Astrocyte (in vitro differentiated cells and primary cell): ENCODE measurements at regions not wholly inside any gene's neighbourhood (a gene's known extent, or its start where the extent isn't known, plus 50 kb on each side); places are given as distances from the start of the nearest gene placed in this dataset.

ENCODE experiments used
- DNase-seq: peaks from one replicate; pipeline ENCODE4 v3.0.0-alpha.2; 2010; ENCODE audit warnings: low read depth
- FAIRE-seq: peaks from 2 replicates; lab custom pipeline; 2011; peaks lifted over from hg19 to GRCh38; lab: Jason Lieb, UNC
- H2AFZ ChIP-seq: 2 replicates; pipeline ENCODE4 v1.6.0; 2012; ENCODE audit warnings: low read depth, low read length, inconsistent platforms
- H3K27ac ChIP-seq: 2 replicates; pipeline ENCODE4 v1.5.1; 2011; ENCODE audit warnings: low read depth, low read length, inconsistent platforms
- H3K27me3 ChIP-seq: 2 replicates; pipeline ENCODE4 v1.6.0; 2011; ENCODE audit warnings: low read length, inconsistent platforms; ENCODE audit not compliant: insufficient read depth
- H3K36me3 ChIP-seq: 2 replicates; pipeline ENCODE4 v1.5.1; 2011; ENCODE audit warnings: low read length, inconsistent platforms; ENCODE audit not compliant: insufficient read depth
- H3K4me1 ChIP-seq: 2 replicates; pipeline ENCODE4 v1.5.1; 2011; ENCODE audit warnings: low read length, inconsistent platforms; ENCODE audit not compliant: insufficient read depth
- H3K4me2 ChIP-seq: 2 replicates; pipeline ENCODE4 v1.6.0; 2012; ENCODE audit warnings: low read length, inconsistent platforms
- H3K4me3 ChIP-seq: 2 replicates; pipeline ENCODE4 v1.5.1; 2011; ENCODE audit warnings: low read depth, mild to moderate bottlenecking, low read length, inconsistent platforms; ENCODE audit not compliant: insufficient read depth
- H3K79me2 ChIP-seq: 2 replicates; pipeline ENCODE4 v1.6.0; 2012; ENCODE audit warnings: mild to moderate bottlenecking, low read length, inconsistent platforms; ENCODE audit not compliant: insufficient read depth
- H3K9ac ChIP-seq: 2 replicates; pipeline ENCODE4 v1.6.0; 2012; ENCODE audit warnings: mild to moderate bottlenecking, low read length, inconsistent platforms
- H3K9me3 ChIP-seq: 2 replicates; pipeline ENCODE4 v1.5.1; 2012; ENCODE audit warnings: low read depth, mild to moderate bottlenecking, low read length, inconsistent platforms; ENCODE audit not compliant: insufficient read depth
- H4K20me1 ChIP-seq: 2 replicates; pipeline ENCODE4 v1.6.0; 2012; ENCODE audit warnings: low read length, inconsistent platforms; ENCODE audit not compliant: insufficient read depth
- H3K27ac Mint-ChIP-seq: one replicate; pipeline ENCODE4 v1.8.0; 2021; ENCODE audit warnings: mild to moderate bottlenecking, mixed read lengths; ENCODE audit not compliant: unreplicated experiment
- H3K27me3 Mint-ChIP-seq: one replicate; pipeline ENCODE4 v1.8.0; 2021; ENCODE audit warnings: low read depth, mixed read lengths; ENCODE audit not compliant: unreplicated experiment
- H3K36me3 Mint-ChIP-seq: one replicate; pipeline ENCODE4 v1.8.0; 2021; ENCODE audit warnings: low read depth, mixed read lengths; ENCODE audit not compliant: unreplicated experiment
- H3K4me1 Mint-ChIP-seq: one replicate; pipeline ENCODE4 v1.8.0; 2021; ENCODE audit warnings: low read depth, mixed read lengths; ENCODE audit not compliant: unreplicated experiment
- H3K4me3 Mint-ChIP-seq: one replicate; pipeline ENCODE4 v1.8.0; 2021; ENCODE audit warnings: mild to moderate bottlenecking, moderate library complexity, mixed read lengths; ENCODE audit not compliant: unreplicated experiment
- H3K9me3 Mint-ChIP-seq: one replicate; pipeline ENCODE4 v1.8.0; 2021; ENCODE audit warnings: mild to moderate bottlenecking, mixed read lengths; ENCODE audit not compliant: unreplicated experiment
- EZH2 ChIP-seq: IDR thresholded peaks from 2 replicates; pipeline ENCODE4 v1.6.1; 2012; ENCODE audit warnings: mild to moderate bottlenecking, low read length, inconsistent platforms; ENCODE audit not compliant: insufficient read depth
- TF ChIP-seq, protein P1 (sequence below): IDR thresholded peaks from 2 replicates; pipeline ENCODE4 v1.5.1; 2011; ENCODE audit warnings: low read depth, mild to moderate bottlenecking, inconsistent platforms, low read length, moderate library complexity; ENCODE audit not compliant: insufficient read depth

GRCh38 chr10:128599538-128599937 lies 473.3 kb upstream of the MKI67 start:
- H3K4me1 ChIP-seq: no peaks in the 10 kb centered on the region
- no peak overlapping the region for H3K27ac ChIP-seq
- no peak overlapping the region for H3K4me3 Mint-ChIP-seq
- no peaks in the 10 kb centered on the region for H3K79me2 ChIP-seq
- H3K4me1 Mint-ChIP-seq: no peaks in the 10 kb centered on the region
- H3K9me3 Mint-ChIP-seq: no peaks in the 10 kb centered on the region
- no peaks in the 10 kb centered on the region for H3K36me3 ChIP-seq
- no peaks in the 10 kb centered on the region for H3K9me3 ChIP-seq
- no peaks in the 10 kb centered on the region for H3K36me3 Mint-ChIP-seq
- no peak overlapping the region for H3K4me3 ChIP-seq
- DNase-seq: no peak
- H3K27me3 ChIP-seq: no peaks in the 10 kb centered on the region
- no peak for FAIRE-seq
- no peak overlapping the region for H2AFZ ChIP-seq
- H3K27ac Mint-ChIP-seq: no peak overlapping the region
- no peak overlapping the region for H3K9ac ChIP-seq
- TF ChIP-seq EZH2: no peak
- TF ChIP-seq, protein P1, sequence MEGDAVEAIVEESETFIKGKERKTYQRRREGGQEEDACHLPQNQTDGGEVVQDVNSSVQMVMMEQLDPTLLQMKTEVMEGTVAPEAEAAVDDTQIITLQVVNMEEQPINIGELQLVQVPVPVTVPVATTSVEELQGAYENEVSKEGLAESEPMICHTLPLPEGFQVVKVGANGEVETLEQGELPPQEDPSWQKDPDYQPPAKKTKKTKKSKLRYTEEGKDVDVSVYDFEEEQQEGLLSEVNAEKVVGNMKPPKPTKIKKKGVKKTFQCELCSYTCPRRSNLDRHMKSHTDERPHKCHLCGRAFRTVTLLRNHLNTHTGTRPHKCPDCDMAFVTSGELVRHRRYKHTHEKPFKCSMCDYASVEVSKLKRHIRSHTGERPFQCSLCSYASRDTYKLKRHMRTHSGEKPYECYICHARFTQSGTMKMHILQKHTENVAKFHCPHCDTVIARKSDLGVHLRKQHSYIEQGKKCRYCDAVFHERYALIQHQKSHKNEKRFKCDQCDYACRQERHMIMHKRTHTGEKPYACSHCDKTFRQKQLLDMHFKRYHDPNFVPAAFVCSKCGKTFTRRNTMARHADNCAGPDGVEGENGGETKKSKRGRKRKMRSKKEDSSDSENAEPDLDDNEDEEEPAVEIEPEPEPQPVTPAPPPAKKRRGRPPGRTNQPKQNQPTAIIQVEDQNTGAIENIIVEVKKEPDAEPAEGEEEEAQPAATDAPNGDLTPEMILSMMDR: no peak
- H4K20me1 ChIP-seq: no peaks in the 10 kb centered on the region
- no peak overlapping the region for H3K4me2 ChIP-seq
- H3K27me3 Mint-ChIP-seq: no peaks in the 10 kb centered on the region

DNA sequence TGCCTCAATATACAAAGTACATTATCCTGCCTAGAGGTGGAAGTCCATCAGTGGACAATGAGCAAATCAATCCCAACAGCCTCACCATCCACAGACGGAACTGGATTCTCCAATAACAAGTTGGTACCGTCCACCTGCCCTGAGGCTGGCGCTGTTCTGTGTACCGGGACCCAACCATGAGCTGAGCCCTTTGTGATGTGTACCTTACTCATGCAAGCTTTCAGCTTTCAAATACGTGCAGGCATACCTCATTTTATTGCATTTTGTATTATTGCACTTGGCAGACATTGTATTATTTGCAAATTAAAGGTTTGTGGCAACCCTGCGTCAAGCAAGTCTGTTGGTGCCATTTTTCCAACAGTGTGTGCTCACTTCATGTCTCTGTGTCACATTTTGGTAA lies 476.0 kb upstream of the MKI67 start:
- DNase-seq: no peak

DNA sequence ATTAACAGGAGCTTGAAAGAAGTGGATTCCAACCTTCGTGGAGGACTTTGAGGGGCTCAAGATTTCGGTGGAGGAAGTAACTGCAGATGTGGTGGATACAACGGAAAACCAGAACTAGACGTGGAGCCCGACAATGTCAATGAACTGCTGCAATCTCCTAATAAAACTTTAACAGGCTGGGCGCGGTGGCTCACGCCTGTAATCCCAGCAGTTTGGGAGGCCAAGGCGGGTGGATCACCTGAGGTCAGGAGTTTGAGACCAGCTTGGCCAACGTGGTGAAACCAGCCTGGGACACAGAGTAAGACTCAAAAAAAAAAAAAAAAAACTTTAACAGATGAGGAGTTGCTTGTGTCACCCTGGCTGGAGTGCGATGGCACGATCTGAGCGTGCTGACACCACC lies 477.8 kb upstream of the MKI67 start:
- Histone ChIP-seq H3K4me2 (no peak overlapping the region), H3K79me2 (no peaks in the 10 kb centered on the region), H3K36me3 (no peaks in the 10 kb centered on the region), H3K4me3 (no peak overlapping the region), H3K9me3 (no peaks in the 10 kb centered on the region), H3K27ac (no peak overlapping the region), H2AFZ (no peak overlapping the region), H3K9ac (no peak overlapping the region), H3K4me1 (no peaks in the 10 kb centered on the region), H3K27me3 (no peaks in the 10 kb centered on the region), H4K20me1 (no peaks in the 10 kb centered on the region)
- H3K4me3 Mint-ChIP-seq: no peak overlapping the region
- peaks cover 18% of the 10 kb centered on the region for H3K27me3 Mint-ChIP-seq
- TF ChIP-seq EZH2: no peak
- H3K4me1 Mint-ChIP-seq: no peaks in the 10 kb centered on the region
- H3K9me3 Mint-ChIP-seq: no peaks in the 10 kb centered on the region
- H3K27ac Mint-ChIP-seq: no peak overlapping the region
- no peak for FAIRE-seq
- DNase-seq: no peak
- H3K36me3 Mint-ChIP-seq: no peaks in the 10 kb centered on the region

More for the DNA sequence above, 476.0 kb upstream of the MKI67 start:
- Mint-ChIP-seq H3K27ac (no peak overlapping the region), H3K4me3 (no peak overlapping the region), H3K36me3 (no peaks in the 10 kb centered on the region), H3K4me1 (no peaks in the 10 kb centered on the region), H3K9me3 (no peaks in the 10 kb centered on the region), H3K27me3 (peaks cover under 1% of the 10 kb centered on the region)
- no peaks in the 10 kb centered on the region for H3K4me1 ChIP-seq
- H3K79me2 ChIP-seq: no peaks in the 10 kb centered on the region
- no peaks in the 10 kb centered on the region for H3K36me3 ChIP-seq
- no peak overlapping the region for H3K4me3 ChIP-seq
- no peak overlapping the region for H3K27ac ChIP-seq
- no peaks in the 10 kb centered on the region for H3K9me3 ChIP-seq
- H3K9ac ChIP-seq: no peak overlapping the region
- no peaks in the 10 kb centered on the region for H4K20me1 ChIP-seq
- no peak overlapping the region for H3K4me2 ChIP-seq
- no peaks in the 10 kb centered on the region for H3K27me3 ChIP-seq
- no peak overlapping the region for H2AFZ ChIP-seq
- no peak for TF ChIP-seq EZH2
- TF ChIP-seq, protein P1: no peak
- no peak for FAIRE-seq
